HEK293T (cell line): ENCODE measurements at regions not wholly inside any gene's neighbourhood (a gene's known extent, or its start where the extent isn't known, plus 50 kb on each side); places are given as distances from the start of the nearest gene placed in this dataset.

Experiments
- CTCF ChIA-PET: fragments of 350-600 bp; formaldehyde crosslinking; extraction: SDS; loops from one replicate; lab custom pipeline; 2021; ENCODE audit warnings: antibody characterized with exemption, inconsistent platforms; lab: Yijun Ruan, JAX
- POLR2A ChIA-PET: fragments of 350-600 bp; formaldehyde crosslinking; extraction: SDS; loops from one replicate; lab custom pipeline; 2020; ENCODE audit warnings: antibody characterized with exemption, inconsistent platforms; lab: Yijun Ruan, JAX
- DNase-seq: peaks from one replicate; pipeline ENCODE4 v3.0.0; 2012; ENCODE audit warnings: mixed read lengths; ENCODE audit errors: extremely low spot score
- ARNT ChIP-seq: fragments of 450-650 bp; IDR thresholded peaks from 2 replicates; pipeline ENCODE4 v1.6.1; 2017; ENCODE audit warnings: mild to moderate bottlenecking
- BHLHE40 ChIP-seq: fragments of 450-650 bp; IDR thresholded peaks from 2 replicates; pipeline ENCODE4 v1.6.1; 2016; ENCODE audit warnings: mild to moderate bottlenecking, moderate library complexity, borderline replicate concordance
- CTBP1 ChIP-seq: fragments of 450-650 bp; IDR thresholded peaks from 2 replicates; pipeline ENCODE4 v1.6.1; 2016; ENCODE audit warnings: borderline replicate concordance
- ELF4 ChIP-seq: fragments of 450-650 bp; IDR thresholded peaks from 2 replicates; pipeline ENCODE4 v1.6.1; 2017; ENCODE audit warnings: antibody characterized with exemption
- FOXA1 ChIP-seq: fragments of 450-650 bp; IDR thresholded peaks from 2 replicates; pipeline ENCODE4 v1.6.1; 2016; ENCODE audit warnings: mild to moderate bottlenecking
- FOXK2 ChIP-seq: fragments of 450-650 bp; IDR thresholded peaks from 2 replicates; pipeline ENCODE4 v1.6.1; 2016; ENCODE audit warnings: mild to moderate bottlenecking
- FOXM1 ChIP-seq: fragments of 450-650 bp; IDR thresholded peaks from 2 replicates; pipeline ENCODE4 v1.6.1; 2017; ENCODE audit warnings: mild to moderate bottlenecking, borderline replicate concordance
- HDGF ChIP-seq: fragments of 450-650 bp; IDR thresholded peaks from 2 replicates; pipeline ENCODE4 v1.6.1; 2017; ENCODE audit warnings: antibody characterized with exemption, borderline replicate concordance
- L3MBTL2 ChIP-seq: fragments of 450-650 bp; conservative IDR thresholded peaks from 2 replicates; pipeline ENCODE4 v1.6.1; 2016; ENCODE audit warnings: mild to moderate bottlenecking
- LEF1 ChIP-seq: fragments of 450-650 bp; IDR thresholded peaks from 2 replicates; pipeline ENCODE4 v1.6.1; 2017; ENCODE audit warnings: mild to moderate bottlenecking, borderline replicate concordance
- NFRKB ChIP-seq: fragments of 450-650 bp; IDR thresholded peaks from 2 replicates; pipeline ENCODE4 v1.6.1; 2016; ENCODE audit warnings: mild to moderate bottlenecking, moderate library complexity
- SP1 ChIP-seq: fragments of 450-650 bp; IDR thresholded peaks from 2 replicates; pipeline ENCODE4 v1.6.1; 2017
- SUZ12 ChIP-seq: fragments of 450-650 bp; IDR thresholded peaks from 2 replicates; pipeline ENCODE4 v1.6.1; 2016; ENCODE audit warnings: mild to moderate bottlenecking
- TARDBP ChIP-seq: fragments of 450-650 bp; IDR thresholded peaks from 2 replicates; pipeline ENCODE4 v1.6.1; 2016
- ZNF384 ChIP-seq: fragments of 450-650 bp; IDR thresholded peaks from 2 replicates; pipeline ENCODE4 v1.6.1; 2016
- TF ChIP-seq, protein P1 (sequence below): fragments of 450-650 bp; IDR thresholded peaks from 2 replicates; pipeline ENCODE4 v1.6.1; 2016

DNA sequence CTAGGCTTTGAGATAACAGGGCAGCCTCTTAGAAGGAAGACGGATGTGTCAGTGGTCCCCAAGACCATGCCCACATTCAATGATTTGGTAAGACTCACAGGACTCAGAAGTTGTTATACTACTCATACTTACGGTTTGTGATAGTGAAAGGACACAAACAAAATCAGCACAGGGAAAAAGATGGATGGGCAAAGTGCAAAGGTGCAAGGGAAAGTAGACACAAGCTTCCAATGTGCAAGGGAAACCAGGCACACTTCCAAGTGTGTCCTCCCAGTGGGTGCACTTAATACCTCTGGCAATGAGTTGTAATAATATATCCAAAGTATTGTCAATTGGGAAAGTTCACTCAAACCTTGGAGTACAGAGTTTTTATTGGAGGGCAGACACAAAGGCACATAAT, 53.8 kb upstream of the VCX start:
- TF ChIP-seq FOXA1 = no peak
- TF ChIP-seq CTBP1 = no peak
- no peak for TF ChIP-seq ZNF384
- no peak for TF ChIP-seq ELF4
- no peak for TF ChIP-seq NFRKB
- ChIA-PET CTCF (no interaction called here), POLR2A (no interaction called here)
- DNase-seq = no peak

DNA sequence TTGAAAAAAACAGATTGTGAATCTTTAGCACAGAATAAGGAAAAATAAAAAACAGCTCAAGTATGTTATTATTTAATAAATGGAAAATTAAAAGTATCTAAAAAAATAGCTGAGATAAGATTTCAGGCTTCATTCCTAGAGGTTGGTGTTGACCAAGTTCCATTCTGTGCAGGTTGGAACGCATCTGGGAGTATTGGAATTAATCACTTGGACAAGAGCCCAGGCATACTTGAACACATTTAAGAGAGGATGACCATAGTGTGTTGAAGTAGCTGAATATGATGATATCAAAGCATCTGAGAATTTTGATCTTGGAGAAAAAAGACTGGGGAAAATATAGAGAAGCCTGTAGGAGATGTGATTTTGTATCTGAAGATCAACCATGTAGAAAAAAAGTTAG, 54.6 kb upstream of the VCX start:
- CTCF ChIA-PET = no interaction called here
- TF ChIP-seq, protein P1, sequence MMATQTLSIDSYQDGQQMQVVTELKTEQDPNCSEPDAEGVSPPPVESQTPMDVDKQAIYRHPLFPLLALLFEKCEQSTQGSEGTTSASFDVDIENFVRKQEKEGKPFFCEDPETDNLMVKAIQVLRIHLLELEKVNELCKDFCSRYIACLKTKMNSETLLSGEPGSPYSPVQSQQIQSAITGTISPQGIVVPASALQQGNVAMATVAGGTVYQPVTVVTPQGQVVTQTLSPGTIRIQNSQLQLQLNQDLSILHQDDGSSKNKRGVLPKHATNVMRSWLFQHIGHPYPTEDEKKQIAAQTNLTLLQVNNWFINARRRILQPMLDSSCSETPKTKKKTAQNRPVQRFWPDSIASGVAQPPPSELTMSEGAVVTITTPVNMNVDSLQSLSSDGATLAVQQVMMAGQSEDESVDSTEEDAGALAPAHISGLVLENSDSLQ = no peak
- TF ChIP-seq ZNF384 (no peak), L3MBTL2 (no peak), FOXM1 (no peak)

DNA sequence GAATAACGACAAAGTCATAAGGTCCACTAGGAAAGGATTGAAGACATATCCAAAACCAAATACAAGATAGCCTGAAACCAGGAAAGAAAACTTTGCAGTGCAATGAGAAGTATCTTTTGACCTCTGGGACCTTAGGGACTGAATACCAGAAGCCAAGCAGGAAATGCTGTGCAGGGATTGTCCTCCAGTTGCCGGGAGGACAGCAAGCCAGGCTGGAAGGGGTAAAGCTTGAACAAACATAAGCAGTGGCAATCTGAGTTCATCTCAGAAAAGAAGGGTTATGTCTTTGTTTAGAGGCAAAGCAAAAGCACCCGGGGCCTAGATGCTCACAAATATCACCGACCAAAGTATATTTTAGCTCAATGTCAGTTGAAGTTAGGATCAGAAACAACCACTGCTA, 55.3 kb upstream of the VCX start:
- POLR2A ChIA-PET = no interaction called here
- CTCF ChIA-PET = no interaction called here
- TF ChIP-seq SUZ12 = no peak
- TF ChIP-seq FOXA1 = no peak
- TF ChIP-seq L3MBTL2 = no peak
- TF ChIP-seq TARDBP = no peak
- TF ChIP-seq, protein P1 = no peak
- no peak for TF ChIP-seq FOXM1
- DNase-seq = no peak

More for the DNA sequence above, 54.6 kb upstream of the VCX start:
- POLR2A ChIA-PET = no interaction called here
- no peak for DNase-seq

DNA sequence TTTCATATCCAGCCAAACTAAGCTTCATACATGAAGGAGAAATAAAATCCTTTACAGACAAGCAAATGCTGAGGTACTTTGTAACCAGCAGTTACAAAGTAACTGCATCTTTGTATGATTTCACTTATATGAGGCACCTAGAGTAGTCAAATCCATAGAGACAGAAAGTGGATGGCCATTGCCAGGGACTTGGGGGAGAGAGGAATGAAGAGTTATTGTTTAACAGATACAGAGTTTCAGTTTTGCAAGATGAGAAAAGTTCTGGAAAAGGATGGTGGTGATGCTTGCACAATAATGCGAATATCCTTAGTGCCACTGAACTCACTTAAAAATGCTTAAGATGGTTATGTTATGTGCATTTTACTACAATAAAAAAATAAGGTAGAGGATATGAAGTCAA, 58.4 kb upstream of the VCX start:
- ChIA-PET POLR2A (no interaction called here), CTCF (no interaction called here)
- no peak for DNase-seq
- TF ChIP-seq ARNT (no peak), FOXK2 (no peak)

DNA sequence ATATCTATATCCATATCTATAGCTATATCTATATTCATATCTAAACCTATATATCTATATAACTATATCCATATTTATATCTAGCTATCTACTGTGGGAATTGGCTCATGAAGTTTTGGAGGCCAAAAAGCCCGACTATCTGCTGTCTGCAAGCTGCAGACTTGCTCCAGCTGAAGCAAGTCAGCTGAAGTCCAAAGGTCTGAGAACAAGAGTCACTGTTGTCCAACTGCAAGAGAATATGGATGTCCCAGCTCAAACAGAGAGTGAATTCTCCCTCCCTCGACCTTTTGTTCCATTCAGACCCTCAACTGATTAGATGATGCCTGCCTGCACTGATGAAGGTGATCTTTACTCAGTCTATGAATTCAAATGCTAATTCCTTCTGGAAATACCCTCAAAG, 63.3 kb upstream of the VCX start:
- ChIA-PET CTCF (no interaction called here), POLR2A (no interaction called here)
- no peak for DNase-seq
- TF ChIP-seq FOXK2 (no peak), CTBP1 (no peak), TARDBP (no peak), LEF1 (no peak), ELF4 (no peak)

DNA sequence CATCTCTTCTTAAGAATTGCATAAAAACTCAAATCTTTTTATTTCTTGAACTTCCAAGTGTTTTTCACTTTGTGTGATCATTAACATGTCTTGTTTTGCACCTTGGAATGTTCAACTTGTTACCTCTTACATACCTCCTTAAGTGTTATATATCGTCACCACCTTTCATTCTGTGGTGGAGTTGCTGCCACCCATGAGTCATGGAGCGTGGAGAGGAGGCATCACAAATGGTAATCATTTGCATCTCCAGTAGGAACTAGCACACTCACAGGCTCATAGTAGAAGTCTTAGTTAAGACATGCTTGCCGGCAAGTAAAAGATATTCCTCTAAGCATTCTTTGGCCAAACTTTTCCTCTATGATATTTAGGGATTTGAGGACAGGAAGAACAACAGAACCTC, 67.0 kb upstream of the VCX start:
- TF ChIP-seq ZNF384 (no peak), SP1 (no peak), NFRKB (no peak), ARNT (no peak)
- DNase-seq = no peak
- ChIA-PET POLR2A (no interaction called here), CTCF (no interaction called here)

DNA sequence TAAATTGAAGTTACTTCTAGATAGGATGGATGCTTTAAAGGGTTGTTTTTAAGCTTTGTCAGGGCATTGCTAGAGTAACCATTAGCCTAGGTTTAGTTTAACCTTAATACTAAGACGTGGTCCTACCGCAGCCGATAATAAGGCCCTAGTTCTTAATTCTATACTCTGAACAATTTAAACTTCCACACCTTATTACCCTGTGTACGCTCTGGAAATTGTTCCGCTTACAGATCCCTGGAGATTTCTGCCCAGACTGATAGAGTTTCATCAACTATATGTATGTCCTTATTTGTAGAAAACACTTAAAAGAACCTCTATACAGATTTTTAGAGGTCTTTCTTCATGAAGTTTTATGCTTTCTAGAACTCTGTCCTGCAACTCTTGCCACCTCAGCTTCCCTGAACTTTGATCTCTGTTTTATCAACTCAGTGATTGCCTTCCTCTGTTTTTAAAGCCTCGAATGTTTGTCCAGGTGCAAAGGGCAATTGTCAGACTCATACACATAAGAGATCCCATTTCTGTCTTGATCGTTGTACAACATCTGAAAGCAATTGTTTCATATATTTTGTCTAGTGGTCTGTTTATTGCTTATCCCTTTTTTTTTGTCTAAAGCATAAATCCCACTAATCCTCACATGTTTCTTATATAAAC, 71.1 kb upstream of the VCX start:
- ChIA-PET CTCF (no interaction called here), POLR2A (no interaction called here)
- no peak for TF ChIP-seq ARNT
- no peak for TF ChIP-seq HDGF
- no peak for TF ChIP-seq SP1
- no peak for TF ChIP-seq NFRKB
- TF ChIP-seq FOXA1 = no peak
- no peak for TF ChIP-seq LEF1
- TF ChIP-seq FOXM1 = no peak
- TF ChIP-seq, protein P1 = no peak
- no peak for TF ChIP-seq ELF4
- TF ChIP-seq BHLHE40 = no peak
- no peak for TF ChIP-seq ZNF384
- TF ChIP-seq CTBP1 = no peak
- no peak for TF ChIP-seq FOXK2
- no peak for TF ChIP-seq SUZ12
- TF ChIP-seq L3MBTL2 = no peak
- TF ChIP-seq TARDBP = no peak
- no peak for DNase-seq

DNA sequence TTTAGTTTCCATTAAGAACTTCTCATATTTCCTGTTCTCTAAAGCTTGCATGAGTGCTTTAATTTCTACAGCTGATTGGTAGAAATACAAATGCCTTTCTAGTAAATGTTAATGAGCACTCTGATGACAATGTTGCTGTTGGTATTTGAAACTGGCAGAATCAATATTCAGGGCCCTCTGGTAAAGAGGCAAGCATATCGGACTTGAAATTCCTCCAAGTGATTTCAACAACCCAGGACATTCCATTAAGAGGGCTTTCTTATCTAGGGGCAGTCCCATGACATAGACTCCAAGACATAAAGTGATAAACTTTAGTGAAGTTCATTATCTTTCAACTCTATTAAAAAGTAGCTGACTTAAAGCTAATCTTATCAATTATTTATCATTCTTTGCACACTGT, 83.1 kb upstream of the VCX start:
- TF ChIP-seq HDGF (no peak), NFRKB (no peak), FOXK2 (no peak), TARDBP (no peak), SUZ12 (no peak), ZNF384 (no peak), LEF1 (no peak), FOXM1 (no peak), L3MBTL2 (no peak), ARNT (no peak), FOXA1 (no peak), BHLHE40 (no peak), ELF4 (no peak), CTBP1 (no peak), SP1 (no peak)
- TF ChIP-seq, protein P1 = no peak
- no peak for DNase-seq
- POLR2A ChIA-PET = no interaction called here
- CTCF ChIA-PET = no interaction called here
